Spleen (tissue), 11 donors: ENCODE measurements at regions not wholly inside any gene's neighbourhood (a gene's known extent, or its start where the extent isn't known, plus 50 kb on each side); places are given as distances from the start of the nearest gene placed in this dataset.

Source experiments
- DNase-seq: peaks from one replicate; pipeline ENCODE4 v3.0.0-alpha.2; 2020
- H3K27ac ChIP-seq, 8 donors: fragments of 200-600 bp; sonication (generic) in 7 of 8; 1 replicate in 4 of 8; 2 replicates in 4 of 8; pipeline versions ENCODE4 v1.5.0 to v1.8.0; 2016 to 2021; ENCODE audit warnings: inconsistent platforms in 4 of 8, mild to moderate bottlenecking in 4 of 8, moderate library complexity in 1 of 8
- H3K27me3 ChIP-seq, 7 donors: fragments of 200-600 bp; sonication (generic) in 6 of 7; replicated peaks in 1 of 7; 1 replicate in 4 of 7; 2 replicates in 3 of 7; pipeline versions ENCODE4 v1.5.0 to v1.8.0; 2016 to 2021; ENCODE audit warnings: inconsistent platforms in 3 of 7, mild to moderate bottlenecking in 1 of 7
- H3K36me3 ChIP-seq, 6 donors: fragments of 200-600 bp; sonication (generic) in 5 of 6; 1 replicate in 4 of 6; 2 replicates in 2 of 6; pipeline versions ENCODE4 v1.5.0 to v1.8.0; 2016 to 2021; ENCODE audit warnings: inconsistent platforms in 2 of 6
- H3K4me1 ChIP-seq, 6 donors: fragments of 200-600 bp; sonication (generic) in 5 of 6; 1 replicate in 3 of 6; 2 replicates in 3 of 6; pipeline versions ENCODE4 v1.5.0 to v1.8.0; 2016 to 2021; ENCODE audit warnings: inconsistent platforms in 3 of 6
- H3K4me3 ChIP-seq, 8 donors: fragments of 200-600 bp; sonication (generic) in 7 of 8; 1 replicate in 4 of 8; 2 replicates in 4 of 8; pipeline versions ENCODE4 v1.5.0 to v1.8.0; 2016 to 2021; ENCODE audit warnings: inconsistent platforms in 4 of 8, mild to moderate bottlenecking in 4 of 8, moderate library complexity in 2 of 8
- H3K9me3 ChIP-seq, 8 donors: fragments of 200-600 bp; sonication (generic) in 7 of 8; 1 replicate in 4 of 8; 2 replicates in 4 of 8; pipeline versions ENCODE4 v1.5.0 to v1.8.0; 2016 to 2021; ENCODE audit warnings: inconsistent platforms in 4 of 8
- POLR2A ChIP-seq, 3 donors: fragments of 450-650 bp; IDR thresholded peaks; one replicate each; pipeline ENCODE4 v1.5.1; 2017; ENCODE audit warnings: antibody characterized with exemption in 3 of 3, mild to moderate bottlenecking in 1 of 3
- POLR2AphosphoS5 ChIP-seq, 3 donors: sonication (generic); formaldehyde crosslinking; IDR thresholded peaks; one replicate each; pipeline ENCODE4 v1.5.1; 2017; ENCODE audit warnings: antibody characterized with exemption in 3 of 3
- WGBS, 5 donors: extraction: QIAGEN DNeasy Blood & Tissue Kit in 3 of 5; methylation state at CpG; one replicate each; pipeline versions ENCODE4 v1.1.5 to v1.1.7; 2013 to 2018; 5-methylcytosine and 5-hydroxymethylcytosine counted together
- intact Hi-C: fragments of 100-400 bp; cut with DNase I; formaldehyde crosslinking; loops from one replicate; pipeline ENCODE4 v1.15.0; 2023; ENCODE audit warnings: low total_unique reads
- TF ChIP-seq, protein P1 (sequence below), 11 experiments: fragments of 200-600 bp in 7 of 11; fragments of 450-650 bp in 4 of 11; sonication (generic) in 4 of 11; IDR thresholded peaks in 8 of 11; conservative IDR thresholded peaks in 3 of 11; 1 replicate in 7 of 11; 2 replicates in 4 of 11; pipeline versions ENCODE4 v1.4.0 to v1.8.0; 2016 to 2021; ENCODE audit warnings: antibody characterized with exemption in 11 of 11, inconsistent platforms in 4 of 11, mild to moderate bottlenecking in 1 of 11
- donor health status: healthy with polysubstance abuse.
- donor health status: DM: no; HTN: no; CAD: no; lungs with moderate emphysema.
- donor health status: DM: no; HTN: no; CAD: no.
- donor health status: Bipolar disorder and iron deficiency.
- donor health status: healthy.
- donor health status: DM: no; HTN: no; CAD: no.
- donor health status: DM: yes; HTN: yes; CAD: no.

DNA sequence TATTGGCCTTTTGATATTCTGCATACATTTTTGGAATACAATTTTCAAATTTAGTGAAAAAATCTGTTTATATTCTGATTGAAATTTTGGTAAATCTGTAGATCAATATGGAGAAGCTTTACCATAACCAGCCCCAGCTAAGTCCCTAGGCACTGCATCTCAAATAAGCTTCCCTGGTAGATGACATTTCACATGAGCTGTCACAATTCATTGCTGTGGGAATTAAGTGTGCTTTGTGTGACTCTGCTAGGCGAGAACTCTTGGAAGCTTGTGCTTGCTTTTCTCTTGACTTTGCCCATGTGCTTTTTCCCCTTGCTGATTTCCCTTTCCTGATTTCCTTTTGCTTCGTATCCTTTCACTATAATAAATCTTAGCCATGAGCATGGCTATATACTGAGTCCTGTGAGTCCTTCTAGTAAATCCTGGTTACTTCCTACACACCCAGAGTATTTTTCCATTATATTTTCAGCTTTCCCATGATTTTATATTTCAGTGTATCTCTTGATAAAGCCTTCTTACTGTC, 166.5 kb upstream of the MMS22L start:
- Histone ChIP-seq H3K4me1 (no peaks in the 10 kb centered on the region), H3K27me3 (no peaks in the 10 kb centered on the region), H3K9me3 (no peaks in the 10 kb centered on the region), H3K36me3 (no peaks in the 10 kb centered on the region), H3K4me3 (no peak overlapping the region), H3K27ac (no peak overlapping the region)
- TF ChIP-seq, protein P1, sequence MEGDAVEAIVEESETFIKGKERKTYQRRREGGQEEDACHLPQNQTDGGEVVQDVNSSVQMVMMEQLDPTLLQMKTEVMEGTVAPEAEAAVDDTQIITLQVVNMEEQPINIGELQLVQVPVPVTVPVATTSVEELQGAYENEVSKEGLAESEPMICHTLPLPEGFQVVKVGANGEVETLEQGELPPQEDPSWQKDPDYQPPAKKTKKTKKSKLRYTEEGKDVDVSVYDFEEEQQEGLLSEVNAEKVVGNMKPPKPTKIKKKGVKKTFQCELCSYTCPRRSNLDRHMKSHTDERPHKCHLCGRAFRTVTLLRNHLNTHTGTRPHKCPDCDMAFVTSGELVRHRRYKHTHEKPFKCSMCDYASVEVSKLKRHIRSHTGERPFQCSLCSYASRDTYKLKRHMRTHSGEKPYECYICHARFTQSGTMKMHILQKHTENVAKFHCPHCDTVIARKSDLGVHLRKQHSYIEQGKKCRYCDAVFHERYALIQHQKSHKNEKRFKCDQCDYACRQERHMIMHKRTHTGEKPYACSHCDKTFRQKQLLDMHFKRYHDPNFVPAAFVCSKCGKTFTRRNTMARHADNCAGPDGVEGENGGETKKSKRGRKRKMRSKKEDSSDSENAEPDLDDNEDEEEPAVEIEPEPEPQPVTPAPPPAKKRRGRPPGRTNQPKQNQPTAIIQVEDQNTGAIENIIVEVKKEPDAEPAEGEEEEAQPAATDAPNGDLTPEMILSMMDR (IDR thresholded peaks at IDR 0.05 in 8 of 11, conservative IDR thresholded peaks at IDR 0.05 in 3 of 11): no peak
- no peak for TF ChIP-seq POLR2AphosphoS5 (IDR thresholded peaks at IDR 0.05)
- TF ChIP-seq POLR2A (IDR thresholded peaks at IDR 0.05): no peak
- intact Hi-C loops: no loop called here
- no peak for DNase-seq
- 45 to 64% (median 58%) methylated on average over 2 of the region's 2 CpGs for WGBS, 5 donors

DNA sequence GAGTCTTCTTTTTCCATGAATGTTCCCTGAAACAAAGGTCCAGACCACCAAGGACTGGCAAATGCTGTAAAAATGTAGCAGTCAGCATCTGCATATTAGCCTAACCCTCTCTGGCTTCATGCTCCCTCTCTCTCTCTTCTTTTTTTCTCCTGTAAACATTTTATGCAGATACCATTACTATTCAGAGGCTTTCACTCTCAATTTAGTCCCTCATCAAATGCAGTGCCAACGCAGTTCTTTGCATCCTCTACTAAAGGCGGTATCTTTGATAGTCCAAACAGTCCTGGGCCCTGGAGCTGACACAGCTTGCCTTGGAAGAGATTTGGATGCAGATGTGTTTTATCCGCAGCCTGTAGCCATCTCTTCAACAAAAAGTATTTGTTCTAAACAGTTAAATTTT, 167.1 kb upstream of the MMS22L start:
- intact Hi-C loops: no loop called here
- no peak for DNase-seq
- Histone ChIP-seq H3K27ac (no peak overlapping the region), H3K9me3 (no peaks in the 10 kb centered on the region), H3K4me1 (no peaks in the 10 kb centered on the region), H3K36me3 (no peaks in the 10 kb centered on the region), H3K27me3 (no peaks in the 10 kb centered on the region), H3K4me3 (no peak overlapping the region)
- TF ChIP-seq, protein P1 (IDR thresholded peaks at IDR 0.05 in 8 of 11, conservative IDR thresholded peaks at IDR 0.05 in 3 of 11): no peak
- no peak for TF ChIP-seq POLR2AphosphoS5 (IDR thresholded peaks at IDR 0.05)
- no peak for TF ChIP-seq POLR2A (IDR thresholded peaks at IDR 0.05)
- WGBS, 5 donors: 69 to 95% (median 83%) methylated on average over 3 of the region's 3 CpGs

DNA sequence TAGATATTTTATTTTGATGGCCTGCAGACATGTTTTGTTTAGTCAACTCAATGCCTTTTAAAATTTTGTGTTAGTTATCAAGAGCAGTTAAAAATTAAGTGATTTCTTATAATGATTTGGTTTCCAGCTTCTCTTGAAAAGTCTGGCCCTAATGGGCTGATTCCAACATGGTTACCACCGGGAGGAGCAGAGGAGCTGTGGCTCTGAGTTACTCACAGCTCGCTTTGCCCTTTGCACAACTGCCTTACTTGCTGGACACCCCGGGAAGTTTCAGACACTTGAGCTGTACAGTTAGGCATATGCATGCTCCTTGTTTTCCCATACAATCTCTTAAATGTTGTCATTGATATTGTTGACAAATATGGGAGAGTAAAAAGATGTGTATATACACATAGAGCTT, 173.1 kb upstream of the MMS22L start:
- WGBS, 5 donors: 69 to 80% (median 77%) methylated on average over 3 of the region's 3 CpGs
- Histone ChIP-seq H3K36me3 (no peaks in the 10 kb centered on the region), H3K4me1 (no peaks in the 10 kb centered on the region), H3K9me3 (no peaks in the 10 kb centered on the region), H3K27ac (no peak overlapping the region), H3K4me3 (no peak overlapping the region), H3K27me3 (no peaks in the 10 kb centered on the region)
- TF ChIP-seq, protein P1 (IDR thresholded peaks at IDR 0.05 in 8 of 11, conservative IDR thresholded peaks at IDR 0.05 in 3 of 11): no peak
- no peak for TF ChIP-seq POLR2A (IDR thresholded peaks at IDR 0.05)
- TF ChIP-seq POLR2AphosphoS5 (IDR thresholded peaks at IDR 0.05): no peak
- no peak for DNase-seq
- intact Hi-C loops: no loop called here

GRCh38 chr6:97459535-97459934, 176.5 kb upstream of the MMS22L start:
- intact Hi-C loops: no loop called here
- no peak overlapping the region for H3K4me3 ChIP-seq
- TF ChIP-seq POLR2A (IDR thresholded peaks at IDR 0.05) (no peak), POLR2AphosphoS5 (IDR thresholded peaks at IDR 0.05) (no peak)
- TF ChIP-seq, protein P1 (IDR thresholded peaks at IDR 0.05 in 8 of 11, conservative IDR thresholded peaks at IDR 0.05 in 3 of 11): no peak
- no peaks in the 10 kb centered on the region for H3K9me3 ChIP-seq
- WGBS, 5 donors: 85 to 95% (median 92%) methylated on average over 3 of the region's 3 CpGs
- DNase-seq: no peak
- H3K27ac ChIP-seq: no peak overlapping the region
- H3K27me3 ChIP-seq: no peaks in the 10 kb centered on the region
- H3K36me3 ChIP-seq: no peaks in the 10 kb centered on the region
- H3K4me1 ChIP-seq: no peaks in the 10 kb centered on the region
